Coronary artery (tissue), 2 donors: ENCODE measurements at regions not wholly inside any gene's neighbourhood (a gene's known extent, or its start where the extent isn't known, plus 50 kb on each side); places are given as distances from the start of the nearest gene placed in this dataset.

ENCODE experiments used
- DNase-seq: peaks from one replicate; pipeline ENCODE4 v3.0.0-alpha.2; 2017; ENCODE audit warnings: low spot score
- H3K27ac ChIP-seq, 2 donors: fragments of 200-600 bp; sonication (generic); one replicate each; pipeline ENCODE4 v1.5.1; 2016 to 2019
- H3K4me3 ChIP-seq: fragments of 200-600 bp; sonication (generic); 2 replicates; pipeline ENCODE4 v1.5.1; 2016; ENCODE audit warnings: mild to moderate bottlenecking, moderate library complexity
- TF ChIP-seq, protein P1 (sequence below): fragments of 200-600 bp; sonication (generic); IDR thresholded peaks from one replicate; pipeline ENCODE4 v1.5.1; 2019; ENCODE audit warnings: antibody characterized with exemption

- TF ChIP-seq, protein P1, sequence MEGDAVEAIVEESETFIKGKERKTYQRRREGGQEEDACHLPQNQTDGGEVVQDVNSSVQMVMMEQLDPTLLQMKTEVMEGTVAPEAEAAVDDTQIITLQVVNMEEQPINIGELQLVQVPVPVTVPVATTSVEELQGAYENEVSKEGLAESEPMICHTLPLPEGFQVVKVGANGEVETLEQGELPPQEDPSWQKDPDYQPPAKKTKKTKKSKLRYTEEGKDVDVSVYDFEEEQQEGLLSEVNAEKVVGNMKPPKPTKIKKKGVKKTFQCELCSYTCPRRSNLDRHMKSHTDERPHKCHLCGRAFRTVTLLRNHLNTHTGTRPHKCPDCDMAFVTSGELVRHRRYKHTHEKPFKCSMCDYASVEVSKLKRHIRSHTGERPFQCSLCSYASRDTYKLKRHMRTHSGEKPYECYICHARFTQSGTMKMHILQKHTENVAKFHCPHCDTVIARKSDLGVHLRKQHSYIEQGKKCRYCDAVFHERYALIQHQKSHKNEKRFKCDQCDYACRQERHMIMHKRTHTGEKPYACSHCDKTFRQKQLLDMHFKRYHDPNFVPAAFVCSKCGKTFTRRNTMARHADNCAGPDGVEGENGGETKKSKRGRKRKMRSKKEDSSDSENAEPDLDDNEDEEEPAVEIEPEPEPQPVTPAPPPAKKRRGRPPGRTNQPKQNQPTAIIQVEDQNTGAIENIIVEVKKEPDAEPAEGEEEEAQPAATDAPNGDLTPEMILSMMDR = no peak
- Histone ChIP-seq H3K4me3 (no peak overlapping the region), H3K27ac (no peak overlapping the region)
- no peak for DNase-seq
Observed at GRCh38 chr15:87634361-87634760, 622.2 kb downstream of the NTRK3 start.

DNA sequence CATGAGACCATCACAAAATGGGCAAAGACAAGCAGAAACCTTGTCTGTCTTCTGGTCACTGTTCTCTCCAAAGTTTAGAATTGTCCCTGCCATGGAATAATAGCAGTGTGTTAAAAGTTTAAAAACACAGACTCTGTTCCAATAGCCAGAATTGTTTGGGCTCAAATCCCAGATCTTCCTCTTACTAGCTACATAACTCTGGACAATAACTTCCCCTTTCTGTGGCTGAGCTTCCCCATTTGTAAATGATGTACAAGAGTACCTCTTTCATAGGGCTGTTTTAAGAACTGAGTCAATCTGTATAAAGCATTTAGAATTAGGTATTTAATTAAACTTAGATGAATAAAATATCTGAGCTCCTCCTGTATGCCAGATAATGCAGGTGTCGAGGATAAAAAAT, 623.0 kb downstream of the NTRK3 start:
- Histone ChIP-seq H3K4me3 (no peak overlapping the region), H3K27ac (no peak overlapping the region)
- no peak for DNase-seq
- TF ChIP-seq, protein P1 = no peak

GRCh38 chr15:87632364-87632763, 624.2 kb downstream of the NTRK3 start:
- Histone ChIP-seq H3K27ac (no peak overlapping the region), H3K4me3 (no peak overlapping the region)
- TF ChIP-seq, protein P1 = no peak
- DNase-seq = no peak

GRCh38 chr15:87631775-87632174, 624.8 kb downstream of the NTRK3 start:
- TF ChIP-seq, protein P1 = no peak
- no peak overlapping the region for H3K4me3 ChIP-seq
- H3K27ac ChIP-seq = no peak overlapping the region
- no peak for DNase-seq

- Histone ChIP-seq H3K27ac (no peak overlapping the region), H3K4me3 (no peak overlapping the region)
- no peak for DNase-seq
- TF ChIP-seq, protein P1 = no peak
Observed at GRCh38 chr15:87631093-87631492, 625.4 kb downstream of the NTRK3 start.

GRCh38 chr15:87628311-87628710, 628.2 kb downstream of the NTRK3 start:
- H3K27ac ChIP-seq = peak overlapping the region; percentile 8 to 64
- DNase-seq = no peak
- TF ChIP-seq, protein P1 = no peak
- H3K4me3 ChIP-seq = no peak overlapping the region

GRCh38 chr15:87626860-87627259, 629.7 kb downstream of the NTRK3 start:
- TF ChIP-seq, protein P1 = no peak
- Histone ChIP-seq H3K27ac (no peak overlapping the region), H3K4me3 (no peak overlapping the region)
- no peak for DNase-seq
